ENCODE measurements at regions not wholly inside any gene's neighbourhood (a gene's known extent, or its start where the extent isn't known, plus 50 kb on each side); places are given as distances from the start of the nearest gene placed in this dataset.
"Not testable (repeated sequence)": the region's sequence is repeated elsewhere in the genome, so short reads cannot be mapped to it uniquely, and the experiment has no call there.

GRCh38 chr2:238528953-238529781, 102.4 kb downstream of the ASB1 start:
- DNase-seq (ENCODE audit: low spot score in 2 of 2): no peak
- Histone ChIP-seq H3K27me3 (ENCODE audit: low read depth) (no peaks in the 10 kb centered on the region), H3K4me1 (no peaks in the 10 kb centered on the region), H3K4me3 (no peak overlapping the region), H3K9me3 (no peaks in the 10 kb centered on the region), H3K36me3 (replicated peaks) (no peaks in the 10 kb centered on the region)
- in situ Hi-C loops (cut with MboI; ENCODE audit: low sequenced_read_pairs): no loop called here

DNA sequence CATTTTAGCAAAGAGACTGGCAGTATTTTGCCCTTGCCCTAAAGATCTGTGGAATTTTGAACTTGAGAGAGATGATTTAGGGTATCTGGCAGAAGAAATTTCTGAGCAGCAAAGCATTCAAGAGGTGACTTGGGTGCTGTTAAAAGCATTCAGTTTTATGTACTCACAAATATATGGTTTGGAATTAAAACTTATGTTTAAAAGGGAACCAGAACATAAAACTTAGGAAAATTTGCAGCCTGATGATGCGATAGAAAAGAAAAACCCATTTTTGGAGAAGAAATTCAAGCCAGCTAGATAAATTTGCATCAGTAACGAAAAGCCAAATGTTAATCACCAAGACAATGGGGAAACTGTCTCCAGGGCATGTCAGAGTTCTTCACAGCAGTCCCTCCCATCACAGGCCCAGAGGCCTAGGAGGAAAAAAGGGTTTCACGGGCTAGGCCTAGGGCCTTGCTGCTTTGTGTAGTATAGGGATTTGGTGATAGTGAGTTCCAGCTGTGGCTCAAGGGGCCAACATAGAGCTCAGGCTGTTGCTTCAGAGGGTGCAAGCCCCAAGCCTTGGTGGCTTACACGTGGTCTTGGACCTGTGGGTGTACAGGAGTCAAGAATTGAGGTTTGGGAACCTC, 104.4 kb downstream of the ASB1 start:
- H3K27me3 ChIP-seq (ENCODE audit: low read depth); in situ Hi-C loops (cut with MboI; ENCODE audit: low sequenced_read_pairs); H3K4me1 ChIP-seq; H3K4me3 ChIP-seq; DNase-seq (ENCODE audit: low spot score in 2 of 2); H3K9me3 ChIP-seq; H3K36me3 ChIP-seq (replicated peaks): not testable (repeated sequence)

DNA sequence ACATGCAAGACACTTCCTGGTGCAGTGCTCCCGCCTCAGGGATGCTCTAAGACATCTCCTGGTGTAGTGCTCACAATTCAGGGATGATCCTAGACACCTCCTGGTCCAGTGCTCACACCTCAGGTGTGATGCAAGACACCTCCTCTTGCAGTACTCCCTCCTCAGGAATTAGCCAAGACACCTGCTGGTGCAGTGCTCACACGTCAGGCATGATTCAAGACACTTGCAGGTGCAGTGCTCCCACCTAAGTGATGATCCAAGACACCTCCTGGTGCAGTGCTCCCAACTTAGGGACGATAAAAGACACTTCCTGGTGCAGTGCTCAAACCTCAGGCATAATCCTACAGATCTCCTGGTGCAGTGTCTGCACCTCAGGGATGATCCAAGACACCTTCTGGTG, 117.0 kb downstream of the ASB1 start:
- H3K9me3 ChIP-seq; DNase-seq (ENCODE audit: low spot score in 2 of 2); in situ Hi-C loops (cut with MboI; ENCODE audit: low sequenced_read_pairs); H3K27me3 ChIP-seq (ENCODE audit: low read depth); H3K4me1 ChIP-seq; H3K4me3 ChIP-seq; H3K36me3 ChIP-seq (replicated peaks): not testable (repeated sequence)

DNA sequence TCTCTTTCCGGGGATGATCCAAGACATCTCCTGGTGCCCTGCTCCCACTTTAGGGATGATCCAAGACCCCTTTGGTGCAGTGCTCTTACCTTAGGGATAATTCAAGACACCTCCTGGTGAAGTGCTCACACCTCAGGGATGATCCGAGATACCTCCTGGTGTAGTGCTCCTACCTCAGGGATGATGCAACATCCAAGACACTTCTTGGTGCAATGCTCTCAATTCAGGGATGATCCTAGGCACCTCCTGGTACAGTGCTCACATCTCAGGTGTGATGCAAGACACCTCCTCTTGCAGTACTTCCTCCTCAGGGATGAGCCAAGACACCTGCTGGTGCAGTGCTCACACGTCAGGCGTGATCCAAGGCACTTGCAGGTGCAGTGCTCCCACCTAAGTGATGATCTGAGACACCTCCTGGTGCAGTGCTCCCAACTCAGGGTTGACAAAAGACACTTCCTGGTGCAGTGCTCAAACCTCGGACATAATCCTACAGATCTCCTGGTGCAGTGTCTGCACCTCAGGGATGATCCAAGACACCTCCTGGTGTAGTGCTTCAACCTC, 122.3 kb downstream of the ASB1 start:
- Histone ChIP-seq H3K27me3 (ENCODE audit: low read depth) (no peaks in the 10 kb centered on the region), H3K4me3 (no peak overlapping the region), H3K4me1 (no peaks in the 10 kb centered on the region), H3K36me3 (replicated peaks) (no peaks in the 10 kb centered on the region), H3K9me3 (no peaks in the 10 kb centered on the region)
- in situ Hi-C loops (cut with MboI; ENCODE audit: low sequenced_read_pairs): no loop called here
- DNase-seq (ENCODE audit: low spot score in 2 of 2): no peak

DNA sequence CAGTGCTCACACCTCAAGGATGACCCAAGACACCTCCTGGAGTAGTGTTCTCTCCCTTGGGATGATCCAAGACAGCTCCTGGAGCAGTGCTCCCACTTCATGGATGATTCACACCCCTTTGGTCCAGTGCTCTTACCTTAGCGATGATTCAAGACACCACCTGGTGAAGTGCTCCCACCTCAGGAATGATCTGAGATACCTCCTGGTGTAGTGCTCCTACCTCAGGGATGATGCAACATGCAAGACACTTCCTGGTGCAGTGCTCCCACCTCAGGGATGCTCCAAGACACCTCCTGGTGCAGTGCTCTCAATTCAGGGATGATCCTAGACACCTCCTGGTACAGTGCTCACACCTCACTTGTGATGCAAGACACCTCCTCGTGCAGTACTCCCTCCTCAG, 123.1 kb downstream of the ASB1 start:
- no peaks in the 10 kb centered on the region for H3K4me1 ChIP-seq
- in situ Hi-C loops (cut with MboI; ENCODE audit: low sequenced_read_pairs): no loop called here
- no peaks in the 10 kb centered on the region for H3K9me3 ChIP-seq
- no peaks in the 10 kb centered on the region for H3K27me3 ChIP-seq (ENCODE audit: low read depth)
- no peak overlapping the region for H3K4me3 ChIP-seq
- no peaks in the 10 kb centered on the region for H3K36me3 ChIP-seq (replicated peaks)
- no peak for DNase-seq (ENCODE audit: low spot score in 2 of 2)

- Histone ChIP-seq H3K4me1 (no peaks in the 10 kb centered on the region), H3K4me3 (no peak overlapping the region), H3K36me3 (replicated peaks) (no peaks in the 10 kb centered on the region), H3K27me3 (ENCODE audit: low read depth) (no peaks in the 10 kb centered on the region), H3K9me3 (no peaks in the 10 kb centered on the region)
- in situ Hi-C loops (cut with MboI; ENCODE audit: low sequenced_read_pairs): no loop called here
- DNase-seq (ENCODE audit: low spot score in 2 of 2): no peak
These were observed 124.4 kb downstream of the ASB1 start for GRCh38 chr2:238551091-238551490.

DNA sequence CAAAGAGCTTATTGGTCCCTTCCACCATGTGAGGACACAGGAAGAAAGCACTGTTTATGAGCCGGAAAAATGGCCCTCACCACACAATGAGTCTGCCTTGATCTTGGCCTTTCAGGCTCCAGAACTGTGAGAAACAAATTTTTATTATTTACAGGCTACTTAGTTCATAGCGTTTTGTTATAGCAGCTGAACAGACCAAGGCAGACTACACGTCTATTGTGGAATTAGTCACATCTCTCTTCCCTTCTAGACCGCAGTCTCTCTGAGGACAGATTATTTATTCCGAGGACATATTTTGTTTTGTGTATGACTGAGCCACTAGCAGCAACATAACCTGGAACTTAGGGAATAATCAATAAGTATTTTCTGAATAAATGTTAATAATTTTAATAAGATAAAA, 125.5 kb downstream of the ASB1 start:
- in situ Hi-C loops (cut with MboI; ENCODE audit: low sequenced_read_pairs): no loop called here
- H3K36me3 ChIP-seq (replicated peaks): no peaks in the 10 kb centered on the region
- DNase-seq (ENCODE audit: low spot score in 2 of 2): no peak
- H3K27me3 ChIP-seq (ENCODE audit: low read depth): no peaks in the 10 kb centered on the region
- H3K4me3 ChIP-seq: no peak overlapping the region
- no peaks in the 10 kb centered on the region for H3K9me3 ChIP-seq
- no peaks in the 10 kb centered on the region for H3K4me1 ChIP-seq

DNA sequence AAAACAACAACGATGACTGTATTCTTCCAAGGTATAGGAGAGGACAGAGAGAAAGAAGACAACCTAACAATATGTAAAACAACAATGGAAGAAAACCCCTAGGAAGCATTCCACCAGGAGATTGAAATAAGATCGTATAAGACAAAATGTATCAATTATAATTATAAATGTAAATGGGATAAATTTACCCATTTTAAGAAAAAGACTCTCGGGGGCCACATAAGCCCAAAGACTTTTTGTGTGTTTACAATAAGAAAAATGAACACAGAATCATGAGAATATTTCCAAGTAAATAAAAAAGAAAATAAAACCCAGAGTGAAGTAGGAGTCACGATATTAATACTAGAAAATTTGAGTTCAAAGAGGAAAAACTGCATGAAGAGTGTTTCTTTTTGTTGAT, 126.4 kb downstream of the ASB1 start:
- DNase-seq (ENCODE audit: low spot score in 2 of 2): no peak
- in situ Hi-C loops (cut with MboI; ENCODE audit: low sequenced_read_pairs): no loop called here
- H3K9me3 ChIP-seq: no peaks in the 10 kb centered on the region
- H3K4me1 ChIP-seq: no peaks in the 10 kb centered on the region
- H3K36me3 ChIP-seq (replicated peaks): no peaks in the 10 kb centered on the region
- H3K27me3 ChIP-seq (ENCODE audit: low read depth): no peaks in the 10 kb centered on the region
- no peak overlapping the region for H3K4me3 ChIP-seq

DNA sequence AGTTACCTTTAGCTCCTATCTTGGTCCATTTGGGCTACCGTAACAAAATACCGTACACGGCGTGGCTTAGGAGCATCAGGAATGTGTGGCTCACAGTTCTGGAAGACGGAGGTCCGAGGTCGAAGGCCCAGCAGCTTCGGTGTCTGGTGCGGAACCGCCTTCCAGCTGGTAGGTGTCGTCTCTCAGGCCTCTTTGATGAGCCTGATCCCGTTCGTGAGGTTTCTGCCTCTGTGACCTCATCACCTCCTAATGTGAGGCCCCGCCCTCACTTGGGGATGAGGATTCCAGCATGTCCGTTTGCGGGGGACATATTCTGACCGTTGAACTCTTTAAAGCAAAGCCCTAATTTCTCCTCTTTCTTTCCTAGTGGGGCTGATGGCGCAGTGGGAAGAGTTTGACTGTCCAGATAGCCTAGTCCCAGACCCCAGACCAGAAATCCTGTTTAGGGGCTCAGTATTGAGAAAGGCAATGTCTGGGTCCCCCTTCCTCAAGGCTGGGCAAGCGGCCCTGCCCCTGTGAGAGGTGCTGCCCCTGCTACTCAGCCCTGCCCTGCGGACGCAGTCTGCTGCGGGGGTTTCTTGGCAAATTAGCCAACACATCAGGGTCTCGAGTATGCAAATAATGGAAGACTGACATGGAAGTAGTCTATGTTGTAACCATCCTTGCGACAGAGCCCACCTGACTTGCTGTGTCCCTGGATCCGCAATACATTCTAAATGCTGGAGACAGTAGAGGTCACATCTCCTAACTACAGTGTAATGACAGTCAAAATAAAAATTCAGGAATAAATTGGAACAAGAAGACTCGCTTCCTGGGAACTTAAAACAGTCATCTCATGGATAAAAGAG, 128.0 kb downstream of the ASB1 start:
- Histone ChIP-seq H3K9me3 (no peaks in the 10 kb centered on the region), H3K4me3 (no peak overlapping the region), H3K36me3 (replicated peaks) (no peaks in the 10 kb centered on the region), H3K4me1 (no peaks in the 10 kb centered on the region), H3K27me3 (ENCODE audit: low read depth) (no peaks in the 10 kb centered on the region)
- in situ Hi-C loops (cut with MboI; ENCODE audit: low sequenced_read_pairs): no loop called here
- DNase-seq (ENCODE audit: low spot score in 2 of 2): no peak

DNA sequence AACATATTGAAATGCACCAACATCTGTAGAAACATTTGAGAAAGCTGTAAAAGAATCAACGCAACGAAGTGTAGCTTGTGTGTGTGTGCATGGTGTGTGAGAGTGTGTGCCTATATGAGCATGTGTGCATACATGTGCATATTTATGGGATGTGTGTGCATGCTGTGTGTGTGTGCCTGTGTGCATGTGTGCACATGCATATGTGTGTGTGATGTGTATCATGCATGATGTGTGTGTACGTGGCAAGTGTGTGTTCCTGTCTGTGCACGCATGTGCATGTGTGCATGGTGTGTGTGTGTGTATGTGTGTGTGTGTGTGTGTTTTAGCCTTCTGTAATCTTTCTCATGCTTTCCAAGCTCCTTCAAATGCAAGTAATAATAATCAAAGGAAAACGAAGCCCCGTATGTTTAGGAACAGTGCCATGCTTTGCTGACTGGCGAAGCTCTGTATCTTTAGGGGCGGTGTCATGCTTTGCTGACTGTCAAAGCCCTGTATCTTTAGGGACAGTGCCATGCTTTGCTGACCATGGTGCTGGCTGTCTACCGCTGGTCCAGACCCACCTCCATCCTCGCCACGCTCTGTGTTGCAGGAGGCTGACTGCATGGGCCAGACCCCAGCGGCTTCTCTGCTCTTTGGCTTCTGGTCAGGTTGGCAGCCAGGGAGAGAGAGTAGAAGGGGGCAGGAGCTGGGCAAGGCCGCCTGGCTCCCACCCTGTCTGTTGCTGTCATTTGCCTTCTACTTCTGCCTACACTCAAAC, 129.2 kb downstream of the ASB1 start:
- Histone ChIP-seq H3K9me3 (no peaks in the 10 kb centered on the region), H3K36me3 (replicated peaks) (no peaks in the 10 kb centered on the region), H3K4me1 (no peaks in the 10 kb centered on the region), H3K27me3 (ENCODE audit: low read depth) (no peaks in the 10 kb centered on the region), H3K4me3 (no peak overlapping the region)
- DNase-seq (ENCODE audit: low spot score in 2 of 2): no peak
- in situ Hi-C loops (cut with MboI; ENCODE audit: low sequenced_read_pairs): no loop called here

- Histone ChIP-seq H3K9me3 (no peaks in the 10 kb centered on the region), H3K27me3 (ENCODE audit: low read depth) (no peaks in the 10 kb centered on the region), H3K36me3 (replicated peaks) (no peaks in the 10 kb centered on the region), H3K4me3 (no peak overlapping the region), H3K4me1 (no peaks in the 10 kb centered on the region)
- no peak for DNase-seq (ENCODE audit: low spot score in 2 of 2)
- in situ Hi-C loops (cut with MboI; ENCODE audit: low sequenced_read_pairs): no loop called here
These were observed 130.7 kb downstream of the ASB1 start for GRCh38 chr2:238557431-238557830.

- in situ Hi-C loops (cut with MboI; ENCODE audit: low sequenced_read_pairs): no loop called here
- Histone ChIP-seq H3K27me3 (ENCODE audit: low read depth) (no peaks in the 10 kb centered on the region; the same call in 1 of the 2 replicates), H3K4me3 (no peak overlapping the region), H3K9me3 (no peaks in the 10 kb centered on the region), H3K4me1 (no peaks in the 10 kb centered on the region), H3K36me3 (replicated peaks) (no peaks in the 10 kb centered on the region)
- no peak for DNase-seq (ENCODE audit: low spot score in 2 of 2)
These were observed 131.2 kb downstream of the ASB1 start for GRCh38 chr2:238557936-238558335.

- no peak for DNase-seq (ENCODE audit: low spot score in 2 of 2)
- H3K4me3 ChIP-seq: no peak overlapping the region
- no peaks in the 10 kb centered on the region for H3K36me3 ChIP-seq (replicated peaks)
- H3K9me3 ChIP-seq: no peaks in the 10 kb centered on the region
- H3K27me3 ChIP-seq (ENCODE audit: low read depth): no peaks in the 10 kb centered on the region; the same call in 1 of the 2 replicates
- in situ Hi-C loops (cut with MboI; ENCODE audit: low sequenced_read_pairs): no loop called here
- no peaks in the 10 kb centered on the region for H3K4me1 ChIP-seq
These were observed 131.9 kb downstream of the ASB1 start for GRCh38 chr2:238558456-238559099.

All from HAP-1 (cell line).